ENCODE measurements at regions not wholly inside any gene's neighbourhood (a gene's known extent, or its start where the extent isn't known, plus 50 kb on each side); places are given as distances from the start of the nearest gene placed in this dataset.
"Not testable (repeated sequence)": the region's sequence is repeated elsewhere in the genome, so short reads cannot be mapped to it uniquely, and the experiment has no call there.

DNA sequence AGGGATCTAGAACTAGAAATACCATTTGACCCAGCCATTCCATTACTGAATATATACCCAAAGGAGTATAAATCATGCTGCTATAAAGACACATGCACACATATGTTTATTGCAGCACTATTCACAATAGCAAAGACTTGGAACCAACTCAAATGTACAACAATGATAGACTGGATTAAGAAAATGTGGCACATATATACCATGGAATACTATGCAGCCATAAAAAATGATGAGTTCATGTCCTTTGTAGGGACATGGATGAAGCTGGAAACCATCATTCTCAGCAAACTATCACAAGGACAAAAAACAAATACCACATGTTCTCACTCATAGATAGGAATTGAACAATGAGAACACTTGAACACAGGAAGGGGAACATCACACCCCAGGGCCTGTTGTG lies 125.6 kb downstream of the NUFIP1 start:
- ATAC-seq (ENCODE audit: low read depth); H3K9me3 Mint-ChIP-seq; H3K4me1 Mint-ChIP-seq; H3K27me3 Mint-ChIP-seq; H3K27ac Mint-ChIP-seq; H3K4me3 Mint-ChIP-seq; DNase-seq (ENCODE audit: low spot score in 2 of 2); H3K36me3 Mint-ChIP-seq: not testable (repeated sequence)

DNA sequence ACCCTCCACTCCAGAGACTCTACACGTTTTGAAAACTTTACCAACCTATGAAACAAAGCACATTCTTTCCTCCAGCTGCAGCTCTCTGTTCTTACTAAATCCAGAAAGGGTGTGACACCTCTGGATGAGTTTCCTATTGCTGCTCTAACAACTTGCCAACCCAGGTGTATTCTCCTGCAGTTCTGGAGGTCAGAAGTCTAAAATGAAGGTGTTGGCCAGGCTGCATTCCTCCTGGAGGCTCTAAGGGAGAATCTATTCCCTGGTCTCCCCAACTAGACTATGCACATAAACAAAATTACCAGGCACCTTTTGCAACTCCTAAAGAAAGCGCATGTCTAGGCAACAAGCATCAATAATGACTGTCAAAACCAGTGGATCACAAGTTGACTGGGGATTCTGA lies 128.8 kb downstream of the NUFIP1 start:
- Mint-ChIP-seq H3K27ac (no peak overlapping the region), H3K4me1 (no peaks in the 10 kb centered on the region), H3K36me3 (no peaks in the 10 kb centered on the region), H3K4me3 (no peak overlapping the region), H3K27me3 (peaks cover 12% of the 10 kb centered on the region), H3K9me3 (no peaks in the 10 kb centered on the region)
- DNase-seq (ENCODE audit: low spot score in 2 of 2) (no peak), ATAC-seq (ENCODE audit: low read depth) (no peak)

DNA sequence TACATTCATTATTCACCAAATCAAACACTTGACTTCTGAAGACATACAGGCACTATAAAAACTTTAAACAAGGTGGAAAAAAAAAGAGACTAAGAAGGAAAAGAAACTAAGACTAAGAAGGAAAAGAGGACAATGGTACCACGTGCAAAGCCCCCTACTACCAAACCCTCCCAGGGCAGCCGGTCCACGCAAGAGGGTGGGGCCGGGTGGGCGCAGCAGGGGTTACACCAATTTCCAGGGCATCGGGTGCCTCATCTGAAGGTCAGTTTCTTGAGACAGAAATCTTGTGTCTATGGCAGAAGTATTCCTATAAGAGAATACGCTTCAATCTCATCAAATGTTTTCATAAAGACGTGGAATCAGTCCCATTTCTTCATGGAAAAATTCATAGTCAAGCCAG lies 131.5 kb downstream of the NUFIP1 start:
- H3K4me1 Mint-ChIP-seq: no peaks in the 10 kb centered on the region

DNA sequence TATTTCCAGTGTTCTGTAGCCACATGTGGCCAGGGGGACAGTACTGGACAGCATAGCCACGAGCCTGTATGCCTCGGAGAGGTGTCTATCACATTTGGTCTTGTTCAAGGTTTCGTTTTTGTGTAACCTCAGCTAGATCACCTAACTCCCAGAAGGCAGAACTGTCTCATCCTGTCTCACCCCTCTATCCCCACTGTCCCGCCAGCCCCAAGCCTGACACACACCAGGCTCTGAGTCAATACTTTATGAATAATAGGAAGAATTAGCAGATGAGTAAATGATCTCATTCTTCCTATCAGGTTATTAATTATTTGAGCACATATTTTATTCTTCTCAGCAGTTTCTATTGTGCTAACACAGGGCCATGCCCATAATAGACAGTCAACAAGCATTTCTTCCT lies 132.2 kb downstream of the NUFIP1 start:
- no peak for ATAC-seq (ENCODE audit: low read depth)
- Mint-ChIP-seq H3K27ac (no peak overlapping the region), H3K9me3 (no peaks in the 10 kb centered on the region), H3K4me1 (no peaks in the 10 kb centered on the region), H3K27me3 (peaks cover 14% of the 10 kb centered on the region), H3K36me3 (no peaks in the 10 kb centered on the region), H3K4me3 (no peak overlapping the region)
- no peak for DNase-seq (ENCODE audit: low spot score in 2 of 2)

More for the DNA sequence above, 131.5 kb downstream of the NUFIP1 start:
- Mint-ChIP-seq H3K27me3 (peaks cover 14% of the 10 kb centered on the region), H3K36me3 (no peaks in the 10 kb centered on the region), H3K27ac (no peak overlapping the region), H3K4me3 (no peak overlapping the region), H3K9me3 (no peaks in the 10 kb centered on the region)
- ATAC-seq (ENCODE audit: low read depth): no peak
- DNase-seq (ENCODE audit: low spot score in 2 of 2): no peak

DNA sequence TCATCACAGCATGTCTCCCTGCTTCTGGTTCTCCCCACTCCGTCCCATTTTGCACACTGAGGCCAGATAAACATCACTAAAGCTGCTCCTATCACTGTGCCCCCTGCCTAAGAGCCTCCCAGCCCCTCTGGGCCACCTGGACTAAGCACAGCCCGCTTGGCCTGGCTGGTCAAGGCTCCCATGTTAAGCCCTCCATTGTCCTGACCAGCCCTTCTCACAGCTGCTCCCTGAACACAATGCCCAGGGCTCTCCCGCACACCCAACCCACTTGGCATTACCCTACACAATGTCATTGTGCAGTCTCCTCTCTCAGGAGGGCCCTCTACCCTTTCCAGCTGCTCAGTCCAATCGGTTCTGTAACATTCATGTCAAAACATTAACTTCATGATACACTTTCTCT lies 133.4 kb downstream of the NUFIP1 start:
- DNase-seq (ENCODE audit: low spot score in 2 of 2): no peak
- no peak for ATAC-seq (ENCODE audit: low read depth)
- Mint-ChIP-seq H3K4me1 (no peaks in the 10 kb centered on the region), H3K9me3 (no peaks in the 10 kb centered on the region), H3K36me3 (no peaks in the 10 kb centered on the region), H3K27ac (no peak overlapping the region), H3K4me3 (no peak overlapping the region), H3K27me3 (peaks cover 14% of the 10 kb centered on the region)

DNA sequence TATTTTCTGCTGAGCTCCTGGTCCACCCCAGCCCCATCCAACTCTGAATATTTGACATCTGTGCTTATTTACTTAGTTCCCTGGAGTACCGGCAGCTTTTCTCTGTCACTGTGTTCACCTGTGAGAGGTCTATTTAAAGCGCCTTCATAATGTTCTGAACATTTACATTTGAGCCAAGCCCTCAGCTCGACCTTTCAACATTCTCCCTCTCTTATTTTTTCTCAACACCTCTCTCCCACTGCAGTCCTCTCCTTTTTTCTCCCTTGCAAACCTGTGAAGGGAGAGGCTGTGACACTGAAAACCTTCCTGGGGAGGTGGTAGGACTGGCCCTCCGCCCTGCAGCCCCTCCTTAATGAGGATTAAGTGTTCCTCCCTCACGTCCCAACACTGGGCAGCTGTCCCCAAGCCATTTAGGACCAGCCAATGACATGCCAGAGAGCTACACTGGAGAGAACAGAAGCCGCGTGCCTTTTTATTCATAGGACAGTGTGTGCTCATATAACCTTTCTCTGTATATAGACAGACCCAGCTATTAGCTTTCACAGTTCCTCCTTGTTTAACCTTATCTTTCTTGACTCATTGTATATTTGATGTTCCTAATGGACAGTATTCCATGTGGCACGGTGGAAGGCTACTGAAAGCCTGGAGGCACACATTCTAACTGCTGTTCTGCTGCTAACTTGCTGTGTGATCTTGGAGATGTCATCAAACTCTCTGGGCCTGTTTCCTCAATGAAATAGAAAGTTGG lies 134.8 kb downstream of the NUFIP1 start:
- Mint-ChIP-seq H3K9me3 (no peaks in the 10 kb centered on the region), H3K4me1 (no peaks in the 10 kb centered on the region), H3K27ac (no peak overlapping the region), H3K27me3 (peaks cover 13% of the 10 kb centered on the region), H3K36me3 (no peaks in the 10 kb centered on the region), H3K4me3 (no peak overlapping the region)
- no peak for DNase-seq (ENCODE audit: low spot score in 2 of 2)
- no peak for ATAC-seq (ENCODE audit: low read depth)

DNA sequence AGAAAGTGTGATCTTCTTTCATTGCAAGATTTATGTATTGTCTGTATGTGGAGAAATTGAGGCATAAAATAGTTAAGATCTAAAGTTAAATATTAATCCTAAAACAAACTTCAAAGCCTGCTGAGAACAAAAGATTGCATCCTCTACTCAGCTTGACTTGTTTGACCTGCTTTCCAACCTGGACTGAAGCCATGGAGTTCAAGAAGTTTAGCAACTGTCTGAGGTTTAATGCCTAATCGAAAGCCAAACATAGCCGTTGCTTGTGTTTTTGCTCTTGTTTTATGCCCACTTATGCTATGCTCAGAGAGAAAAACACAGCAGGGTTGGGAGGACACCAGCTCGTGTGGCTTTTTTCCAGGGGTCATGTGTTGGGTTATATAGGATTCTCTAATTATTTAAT lies 135.6 kb downstream of the NUFIP1 start:
- no peak for ATAC-seq (ENCODE audit: low read depth)
- H3K4me3 Mint-ChIP-seq: no peak overlapping the region

DNA sequence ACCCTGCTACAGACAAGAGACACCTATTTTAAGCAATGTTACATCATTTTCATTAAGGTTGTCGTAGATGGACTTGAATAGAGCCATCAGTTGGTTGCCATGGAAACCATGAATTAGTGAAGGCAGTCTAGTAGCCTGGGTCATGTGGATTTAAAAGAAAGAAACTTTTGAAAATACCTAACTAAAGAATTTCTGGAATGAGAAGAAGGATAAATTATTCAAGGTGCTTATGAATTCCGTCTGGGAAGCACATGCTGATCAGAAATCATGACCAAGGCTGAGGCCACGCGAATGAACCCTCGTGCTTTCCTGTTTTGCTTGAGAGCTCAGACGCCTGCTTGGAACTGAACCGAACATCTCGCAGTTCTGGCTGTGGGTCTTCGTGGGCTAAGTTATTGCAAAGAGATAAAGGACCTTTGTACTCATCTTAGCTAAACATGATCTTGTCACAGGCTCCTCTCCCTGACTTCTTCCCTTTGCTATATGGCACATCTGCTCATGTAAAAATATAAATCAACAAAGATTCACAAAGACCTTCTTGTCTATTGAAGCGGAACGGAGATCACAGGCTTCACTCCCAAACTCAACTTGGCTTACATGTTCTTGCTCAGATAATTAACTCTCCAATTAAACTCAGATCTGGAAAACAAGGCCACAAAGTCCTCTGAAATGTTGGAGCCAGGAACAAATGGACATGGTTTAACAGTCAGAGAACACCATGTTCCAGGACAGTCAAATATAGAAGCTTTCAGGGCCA lies 140.2 kb downstream of the NUFIP1 start:
- Mint-ChIP-seq H3K27ac (no peak overlapping the region), H3K4me1 (no peaks in the 10 kb centered on the region), H3K36me3 (no peaks in the 10 kb centered on the region), H3K27me3 (peaks cover 7% of the 10 kb centered on the region), H3K9me3 (no peaks in the 10 kb centered on the region), H3K4me3 (no peak overlapping the region)
- no peak for DNase-seq (ENCODE audit: low spot score in 2 of 2)
- no peak for ATAC-seq (ENCODE audit: low read depth)

More for the DNA sequence above, 135.6 kb downstream of the NUFIP1 start:
- H3K9me3 Mint-ChIP-seq: no peaks in the 10 kb centered on the region
- H3K36me3 Mint-ChIP-seq: no peaks in the 10 kb centered on the region
- H3K27ac Mint-ChIP-seq: no peak overlapping the region
- H3K4me1 Mint-ChIP-seq: no peaks in the 10 kb centered on the region
- no peak for DNase-seq (ENCODE audit: low spot score in 2 of 2)
- H3K27me3 Mint-ChIP-seq: peaks cover 13% of the 10 kb centered on the region

DNA sequence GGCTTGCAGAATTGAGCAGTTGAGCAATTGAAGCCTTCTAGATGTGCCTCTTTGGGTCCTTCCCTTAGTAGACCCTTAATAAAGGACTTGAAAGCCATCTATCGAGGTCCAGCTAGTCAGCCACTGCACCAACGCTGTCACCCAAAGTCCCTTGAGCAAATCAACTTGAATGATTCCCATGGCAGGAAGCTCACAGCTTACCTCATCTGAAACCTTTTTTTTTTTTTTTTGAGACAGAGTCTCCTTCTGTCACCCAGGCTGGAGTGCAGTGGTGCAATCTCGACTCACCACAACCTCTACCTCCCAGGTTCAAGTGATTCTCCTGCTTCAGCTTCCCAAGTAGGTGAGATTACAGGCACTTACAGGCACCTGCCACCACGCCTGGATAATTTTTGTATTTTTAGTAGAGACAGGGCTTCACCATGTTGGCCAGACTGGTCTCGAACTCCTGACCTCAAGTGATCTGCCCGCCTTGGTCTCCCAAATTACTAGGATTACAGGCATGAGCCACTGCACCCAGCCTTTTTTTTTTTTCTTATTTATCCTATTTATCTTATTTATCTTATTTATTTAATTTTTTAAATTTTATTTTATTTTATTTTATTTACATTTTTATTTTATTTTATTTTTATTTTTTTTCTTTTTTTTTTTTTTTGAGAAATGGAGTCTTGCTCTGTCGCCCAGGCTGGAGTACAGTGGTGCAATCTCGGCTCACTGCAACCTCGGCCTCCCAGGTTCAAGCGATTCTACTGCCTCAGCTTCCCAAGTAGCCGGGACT lies 143.8 kb downstream of the NUFIP1 start:
- H3K36me3 Mint-ChIP-seq; H3K9me3 Mint-ChIP-seq; H3K27me3 Mint-ChIP-seq; H3K27ac Mint-ChIP-seq; H3K4me3 Mint-ChIP-seq; DNase-seq (ENCODE audit: low spot score in 2 of 2); ATAC-seq (ENCODE audit: low read depth); H3K4me1 Mint-ChIP-seq: not testable (repeated sequence)

DNA sequence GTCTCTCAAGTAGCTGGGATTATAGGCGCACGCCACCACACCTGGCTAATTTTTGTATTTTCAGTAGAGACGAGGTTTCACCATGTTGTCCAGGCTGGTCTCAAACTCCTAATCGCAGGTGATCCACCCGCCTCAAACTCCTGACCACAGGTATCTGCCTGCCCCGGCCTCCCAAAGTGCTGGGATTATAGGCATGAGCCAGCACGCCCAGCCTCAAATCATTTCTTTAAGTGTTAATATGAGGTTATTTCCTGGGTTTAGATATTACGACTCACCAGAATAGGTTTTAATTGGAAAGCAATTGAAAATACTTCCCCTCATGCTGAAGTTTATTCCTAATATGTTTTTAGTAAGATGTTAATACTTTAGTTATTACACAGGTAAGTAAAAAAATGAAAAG lies 144.5 kb downstream of the NUFIP1 start:
- Mint-ChIP-seq H3K27ac (no peak overlapping the region), H3K27me3 (peaks cover 7% of the 10 kb centered on the region), H3K36me3 (no peaks in the 10 kb centered on the region), H3K4me3 (no peak overlapping the region), H3K9me3 (no peaks in the 10 kb centered on the region), H3K4me1 (no peaks in the 10 kb centered on the region)
- ATAC-seq (ENCODE audit: low read depth) (no peak), DNase-seq (ENCODE audit: low spot score in 2 of 2) (no peak)

DNA sequence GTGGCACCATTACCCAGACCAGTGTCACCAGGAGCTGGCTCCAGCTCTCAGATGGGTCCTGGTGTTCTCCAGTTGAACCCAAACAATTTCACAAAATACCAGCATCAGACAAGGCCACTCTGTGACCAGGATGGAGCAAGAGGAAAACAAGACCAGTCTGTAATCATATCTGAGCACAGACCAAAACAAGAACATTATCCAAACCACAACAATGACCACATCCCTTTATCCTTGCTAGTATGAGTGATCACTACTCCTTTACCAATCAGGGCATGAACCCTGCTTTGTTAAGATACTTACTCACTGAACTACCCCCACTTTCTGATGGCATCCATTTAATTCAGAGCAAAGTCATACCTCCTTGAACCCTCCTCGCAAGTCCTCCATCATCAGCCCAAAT lies 145.9 kb downstream of the NUFIP1 start:
- H3K9me3 Mint-ChIP-seq: no peaks in the 10 kb centered on the region
- ATAC-seq (ENCODE audit: low read depth) (no peak), DNase-seq (ENCODE audit: low spot score in 2 of 2) (no peak)
- H3K4me1 Mint-ChIP-seq: no peaks in the 10 kb centered on the region
- no peak overlapping the region for H3K27ac Mint-ChIP-seq
- no peaks in the 10 kb centered on the region for H3K36me3 Mint-ChIP-seq
- peaks cover 6% of the 10 kb centered on the region for H3K27me3 Mint-ChIP-seq
- H3K4me3 Mint-ChIP-seq: no peak overlapping the region

DNA sequence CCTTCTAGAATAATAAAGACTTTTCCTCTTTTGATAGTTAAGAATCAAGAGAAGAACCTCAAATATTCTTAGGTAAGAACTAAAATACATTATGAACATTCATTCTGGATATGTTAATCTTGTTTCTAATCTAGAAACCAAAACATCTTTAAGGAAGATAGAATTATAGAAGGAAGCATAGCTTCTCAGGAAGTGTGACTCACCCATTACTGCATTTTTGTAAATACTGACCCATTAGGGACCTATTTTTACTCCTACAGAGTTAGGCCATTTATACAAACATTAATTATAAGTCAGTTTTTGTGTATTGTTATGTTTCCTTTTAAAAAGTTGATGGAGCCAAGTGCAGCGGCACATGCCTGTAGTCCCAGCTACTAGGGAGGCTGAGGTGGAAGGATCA lies 147.1 kb downstream of the NUFIP1 start:
- Mint-ChIP-seq H3K4me1 (no peaks in the 10 kb centered on the region), H3K4me3 (no peak overlapping the region), H3K36me3 (no peaks in the 10 kb centered on the region), H3K9me3 (no peaks in the 10 kb centered on the region), H3K27ac (no peak overlapping the region), H3K27me3 (peaks cover 4% of the 10 kb centered on the region)
- ATAC-seq (ENCODE audit: low read depth) (no peak), DNase-seq (ENCODE audit: low spot score in 2 of 2) (no peak)

DNA sequence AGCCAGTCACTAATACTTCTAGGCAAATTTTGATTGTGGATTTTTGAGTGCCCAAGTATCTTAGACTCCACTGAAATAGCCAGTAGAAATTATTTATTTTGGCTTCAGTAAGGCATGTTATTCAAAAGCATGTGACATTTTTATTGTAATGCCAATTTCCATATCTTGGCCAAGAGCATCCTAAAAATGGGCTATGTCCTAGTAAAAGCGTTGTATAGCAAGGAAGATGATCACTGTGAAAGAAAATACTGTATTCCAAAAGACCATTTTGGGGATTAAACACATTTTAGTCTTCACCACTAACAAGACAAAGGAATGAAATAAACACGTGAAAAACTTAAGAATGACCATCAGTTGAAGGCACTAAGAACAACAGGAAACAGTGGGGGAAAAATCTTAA lies 149.1 kb downstream of the NUFIP1 start:
- Mint-ChIP-seq H3K9me3 (no peaks in the 10 kb centered on the region), H3K27ac (no peak overlapping the region), H3K27me3 (peaks cover 2% of the 10 kb centered on the region), H3K4me3 (no peak overlapping the region), H3K4me1 (no peaks in the 10 kb centered on the region), H3K36me3 (no peaks in the 10 kb centered on the region)
- DNase-seq (ENCODE audit: low spot score in 2 of 2) (no peak), ATAC-seq (ENCODE audit: low read depth) (no peak)

DNA sequence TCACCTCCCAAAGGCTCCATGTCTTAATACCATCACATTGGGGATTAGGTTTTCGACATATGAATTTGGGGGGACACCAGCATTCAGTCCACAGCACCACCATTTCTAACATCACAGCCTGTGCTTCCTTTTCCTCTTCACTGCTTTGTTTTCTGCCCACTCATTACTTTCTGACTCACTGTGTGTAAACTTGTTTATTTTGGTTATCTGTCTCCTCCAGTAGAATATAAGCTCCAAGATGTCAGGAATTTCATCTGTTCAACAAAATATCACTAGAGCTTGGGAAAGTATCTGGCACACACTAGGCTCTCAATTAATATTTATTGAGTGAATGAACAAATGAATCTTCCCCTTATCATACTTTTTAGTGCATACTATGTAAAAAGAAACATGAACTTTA lies 152.0 kb downstream of the NUFIP1 start:
- Mint-ChIP-seq H3K4me1 (no peaks in the 10 kb centered on the region), H3K4me3 (no peak overlapping the region), H3K9me3 (no peaks in the 10 kb centered on the region), H3K36me3 (no peaks in the 10 kb centered on the region), H3K27ac (no peak overlapping the region), H3K27me3 (peaks cover 4% of the 10 kb centered on the region)
- DNase-seq (ENCODE audit: low spot score in 2 of 2) (no peak), ATAC-seq (ENCODE audit: low read depth) (no peak)
